ENCODE measurements at regions not wholly inside any gene's neighbourhood (a gene's known extent, or its start where the extent isn't known, plus 50 kb on each side); places are given as distances from the start of the nearest gene placed in this dataset.

GRCh38 chr13:90230311-90230710 lies 1117.2 kb upstream of the MIR17HG start:
- TF ChIP-seq CTCF (IDR thresholded peaks at IDR 0.05) (no peak), EP300 (IDR thresholded peaks at IDR 0.05) (no peak)

Measured in ovary (tissue), 3 donors.